K562 (cell line): ENCODE measurements at regions not wholly inside any gene's neighbourhood (a gene's known extent, or its start where the extent isn't known, plus 50 kb on each side); places are given as distances from the start of the nearest gene placed in this dataset.

Experiments
- ATAC-seq: fragments of 200-7000 bp; cut with Tn5 transposase; 3 replicates; pipeline ENCODE4 v1.9.1; 2020; ENCODE audit warnings: moderate library complexity
- BruUV-seq: library from RNA; stranded (reverse); fragments of 400-500 nt; replicated peaks from 2 replicates; lab custom pipeline; 2021; lab: Mats Ljungman, UMichigan
- CTCF ChIA-PET: fragments of 300-600 bp; formaldehyde crosslinking; extraction: SDS; loops from one replicate; lab custom pipeline; 2021; ENCODE audit warnings: low intra/inter-chr PET ratio; lab: Yijun Ruan, JAX
- POLR2A ChIA-PET: fragments of 300-600, 350-650 bp; sonication (Branson Sonifier 250); formaldehyde crosslinking; extraction: SDS; loops from one replicate; lab custom pipeline; 2021; ENCODE audit warnings: antibody characterized with exemption, inconsistent platforms; lab: Yijun Ruan, JAX
- DNase-seq, 4 experiments: peaks; one replicate each; pipeline versions ENCODE4 v3.0.0 to v3.0.0-alpha.2; 2011 to 2018; ENCODE audit warnings: low spot score in 3 of 4, mixed read lengths in 3 of 4; ENCODE audit errors: extremely low read depth in 1 of 4
- FAIRE-seq: peaks from 2 replicates; lab custom pipeline; 2011; peaks lifted over from hg19 to GRCh38; lab: Jason Lieb, UNC
- H2AFZ ChIP-seq: 2 replicates; pipeline ENCODE4 v1.6.0; 2011; ENCODE audit warnings: low read depth, low read length, control low read depth, inconsistent platforms
- H3K27ac ChIP-seq: fragments of 200-600 bp; 3 replicates; pipeline ENCODE4 v1.8.0; 2011; ENCODE audit warnings: low read depth, mild to moderate bottlenecking, control low read depth, inconsistent platforms, low read length, moderate library complexity, mixed read lengths; ENCODE audit errors: extremely low read depth
- H3K27me3 ChIP-seq, 2 experiments: fragments of 300-600 bp in 1 of 2; 2 replicates in 1 of 2; 3 replicates in 1 of 2; pipeline versions ENCODE4 v1.6.0 to v1.8.0; 2011; ENCODE audit warnings: inconsistent platforms in 2 of 2, low read length in 2 of 2, mild to moderate bottlenecking in 1 of 2, mixed read lengths in 1 of 2, moderate library complexity in 1 of 2; ENCODE audit not compliant: control insufficient read depth in 2 of 2, insufficient read depth in 2 of 2
- H3K36me3 ChIP-seq: fragments of 300-600 bp; 3 replicates; pipeline ENCODE4 v1.8.0; 2011; ENCODE audit warnings: mild to moderate bottlenecking, low read length, inconsistent platforms; ENCODE audit not compliant: control insufficient read depth, insufficient read depth
- H3K4me1 ChIP-seq, 2 experiments: fragments of 200-600 bp in 1 of 2; replicated peaks in 1 of 2; 2 replicates in 1 of 2; 3 replicates in 1 of 2; pipeline versions ENCODE4 v1.5.1 to v1.8.0; 2011; ENCODE audit warnings: inconsistent platforms in 2 of 2, low read length in 2 of 2, mild to moderate bottlenecking in 1 of 2, mixed read lengths in 1 of 2, moderate library complexity in 1 of 2; ENCODE audit not compliant: control insufficient read depth in 2 of 2, insufficient read depth in 2 of 2
- H3K4me2 ChIP-seq: 2 replicates; pipeline ENCODE4 v1.6.1; 2011; ENCODE audit warnings: low read length, control low read depth, inconsistent platforms, mixed read lengths; ENCODE audit not compliant: insufficient read depth
- H3K4me3 ChIP-seq: fragments of 200-600 bp; sonication (generic), shearing (Covaris generic); 2 replicates; pipeline ENCODE4 v1.5.1; 2016; ENCODE audit warnings: control low read depth, inconsistent platforms
- H3K79me2 ChIP-seq: fragments of 200-600 bp; 3 replicates; pipeline ENCODE4 v1.8.0; 2011; ENCODE audit warnings: low read length, inconsistent platforms; ENCODE audit not compliant: control insufficient read depth, insufficient read depth
- H3K9ac ChIP-seq, 2 experiments: 2 replicates each; pipeline versions ENCODE4 v1.6.0 to v1.6.1; 2011; ENCODE audit warnings: low read depth in 2 of 2, low read length in 2 of 2, control low read depth in 1 of 2, inconsistent platforms in 1 of 2, mild to moderate bottlenecking in 1 of 2, mixed read lengths in 1 of 2; ENCODE audit not compliant: insufficient read depth in 1 of 2
- H3K9me1 ChIP-seq: one replicate; pipeline ENCODE4 v1.6.0; 2011; ENCODE audit warnings: inconsistent platforms, mild to moderate bottlenecking, low read length, moderate library complexity; ENCODE audit not compliant: control insufficient read depth, insufficient read depth
- H3K9me3 ChIP-seq: replicated peaks from 2 replicates; pipeline ENCODE4 v1.5.1; 2011; ENCODE audit warnings: low read depth, low read length, inconsistent platforms; ENCODE audit not compliant: control insufficient read depth, insufficient read depth
- H4K20me1 ChIP-seq: replicated peaks from 2 replicates; pipeline ENCODE4 v1.6.1; 2011; ENCODE audit warnings: low read length, inconsistent platforms, mixed read lengths; ENCODE audit not compliant: control insufficient read depth, insufficient read depth
- CUX1 ChIP-seq: fragments of 200-800 bp; sonication (Bioruptor generic); IDR thresholded peaks from 2 replicates; pipeline ENCODE4 v1.6.1; 2016; ENCODE audit warnings: missing genetic modification characterization, missing compliant biosample characterization
- DACH1 ChIP-seq: fragments of 450-650 bp; IDR thresholded peaks from 2 replicates; pipeline ENCODE4 v1.6.1; 2018; ENCODE audit not compliant: partially characterized antibody
- FOXK1 ChIP-seq: sonication (generic); formaldehyde crosslinking; IDR thresholded peaks from 2 replicates; pipeline ENCODE4 v1.8.0; 2022; ENCODE audit warnings: missing genetic modification reagents, mild to moderate bottlenecking, borderline replicate concordance
- HBP1 ChIP-seq: fragments of 450-650 bp; formaldehyde crosslinking; IDR thresholded peaks from 2 replicates; pipeline ENCODE4 v1.4.0; 2022; ENCODE audit warnings: missing genetic modification characterization
- HDGF ChIP-seq: fragments of 450-650 bp; IDR thresholded peaks from 2 replicates; pipeline ENCODE4 v1.6.1; 2016
- NCOR1 ChIP-seq: fragments of 450-650 bp; IDR thresholded peaks from 2 replicates; pipeline ENCODE4 v1.6.1; 2016; ENCODE audit warnings: mild to moderate bottlenecking, moderate library complexity
- NFRKB ChIP-seq: fragments of 450-650 bp; IDR thresholded peaks from 2 replicates; pipeline ENCODE4 v1.6.1; 2016; ENCODE audit warnings: low read depth
- PRMT5 ChIP-seq: sonication (generic); formaldehyde crosslinking; IDR thresholded peaks from 2 replicates; pipeline ENCODE4 v1.5.0; 2020; ENCODE audit warnings: missing genetic modification reagents
- PURB ChIP-seq: sonication (generic); formaldehyde crosslinking; IDR thresholded peaks from 2 replicates; pipeline ENCODE4 v1.9.0; 2021; ENCODE audit warnings: low read depth, mild to moderate bottlenecking, missing genetic modification reagents
- RB1 ChIP-seq: fragments of 450-650 bp; IDR thresholded peaks from 2 replicates; pipeline ENCODE4 v1.6.1; 2017; ENCODE audit warnings: low read depth, mild to moderate bottlenecking
- RNF2 ChIP-seq: sonication (generic); IDR thresholded peaks from 2 replicates; pipeline ENCODE4 v1.6.1; 2016
- SUPT5H ChIP-seq: fragments of 450-650 bp; IDR thresholded peaks from 2 replicates; pipeline ENCODE4 v1.6.1; 2016
- TCF7L2 ChIP-seq: fragments of 150-350 bp; IDR thresholded peaks from 2 replicates; pipeline ENCODE4 v1.6.1; 2016; ENCODE audit warnings: low read depth, mild to moderate bottlenecking, low read length, moderate library complexity
- TEAD2 ChIP-seq: fragments of 450-650 bp; IDR thresholded peaks from 2 replicates; pipeline ENCODE4 v1.6.1; 2016; ENCODE audit warnings: missing genetic modification characterization, control low read depth, missing compliant biosample characterization
- U2AF1 ChIP-seq: fragments of 200-400 bp; formaldehyde crosslinking; optimal IDR thresholded peaks from 2 replicates; pipeline ENCODE3; 2017; ENCODE audit warnings: mild to moderate bottlenecking, low read depth, low read length, moderate library complexity
- ZNF124 ChIP-seq: sonication (generic); formaldehyde crosslinking; IDR thresholded peaks from 2 replicates; pipeline ENCODE4 v1.8.1; 2022; ENCODE audit warnings: missing genetic modification reagents
- ZNF551 ChIP-seq: fragments of 250-450 bp; sonication (Bioruptor Pico); IDR thresholded peaks from 2 replicates; pipeline ENCODE4 v1.5.0; 2021; ENCODE audit warnings: mild to moderate bottlenecking, moderate library complexity
- WGBS: fragments of 100-300 bp; shearing (Covaris generic); methylation state at CpG from one replicate; pipeline ENCODE4 v1.1.6; 2016; ENCODE audit warnings: low coverage, mixed read lengths; ENCODE audit not compliant: insufficient coverage; ENCODE audit errors: missing lambda C conversion rate; 5-methylcytosine and 5-hydroxymethylcytosine counted together
- in situ Hi-C: fragments of 300-500 bp; cut with MboI; formaldehyde crosslinking; loops from 4 replicates; pipeline ENCODE4 v1.15.0; 2018; ENCODE audit warnings: inconsistent platforms, mixed read lengths
- intact Hi-C: fragments of 100-400 bp; cut with micrococcal nuclease; formaldehyde crosslinking; loops from 2 replicates; pipeline ENCODE4 v1.14.2; 2022
- TF ChIP-seq, protein P1 (sequence below): IDR thresholded peaks from 2 replicates; pipeline ENCODE4 v1.6.1; 2011; ENCODE audit not compliant: insufficient read length; ENCODE audit errors: extremely low read depth

DNA sequence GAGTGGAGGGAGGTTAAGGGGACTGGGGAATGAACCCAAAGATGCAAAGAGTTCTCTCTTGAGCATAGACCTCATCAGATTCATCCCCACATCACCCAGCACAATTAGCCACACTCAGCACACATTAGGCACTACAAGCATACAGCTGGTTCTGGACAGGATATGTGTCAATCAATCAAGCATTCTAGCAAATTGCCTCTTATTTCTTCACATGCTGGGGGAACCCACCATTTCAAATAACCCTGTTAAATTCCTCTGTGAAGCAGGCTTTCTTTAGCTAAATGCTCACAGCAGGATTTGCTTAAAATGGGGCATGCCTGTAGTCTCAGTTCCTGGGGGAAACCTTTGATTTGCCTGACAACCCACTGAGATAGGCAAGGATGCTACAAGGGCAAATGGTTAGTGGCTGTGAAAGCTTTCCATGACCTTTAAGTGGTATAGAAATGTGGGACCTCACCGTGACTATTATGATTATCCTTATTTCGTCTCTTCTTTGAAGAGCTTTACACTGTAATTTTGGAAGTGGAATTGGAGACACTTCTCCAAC lies 193.4 kb upstream of the ZMIZ1 start:
- Histone ChIP-seq H3K36me3 (no peaks in the 10 kb centered on the region), H3K4me1 (no peaks in the 10 kb centered on the region), H3K9me1 (no peaks in the 10 kb centered on the region), H3K4me2 (no peak overlapping the region), H3K4me3 (no peak overlapping the region), H3K27ac (no peak overlapping the region), H3K9me3 (no peaks in the 10 kb centered on the region), H3K27me3 (peaks cover 6 to 17% of the 10 kb centered on the region in 2 experiments), H3K9ac (no peak overlapping the region)
- intact Hi-C loops: no loop called here
- in situ Hi-C loops: no loop called here
- CTCF ChIA-PET: no interaction called here
- POLR2A ChIA-PET: interaction anchor here (0.7 kb wide), 2 partner anchors 78 to 406 kb away, joined by 3 read pairs; no protein-coding TSS in a partner anchor
- no TSS peak for BruUV-seq
- ATAC-seq: no peak
- TF ChIP-seq NFRKB (no peak), ZNF551 (no peak), RNF2 (no peak), TEAD2 (tag) (no peak), PURB (CRISPR knock-in tag) (no peak), ZNF124 (CRISPR knock-in tag) (no peak), U2AF1 (no peak), CUX1 (CRISPR knock-in tag) (no peak), FOXK1 (CRISPR knock-in tag) (no peak), RB1 (no peak), HBP1 (CRISPR knock-in tag) (no peak), NCOR1 (no peak), HDGF (no peak), SUPT5H (no peak), TCF7L2 (no peak), DACH1 (no peak), PRMT5 (CRISPR knock-in tag) (no peak)
- TF ChIP-seq, protein P1, sequence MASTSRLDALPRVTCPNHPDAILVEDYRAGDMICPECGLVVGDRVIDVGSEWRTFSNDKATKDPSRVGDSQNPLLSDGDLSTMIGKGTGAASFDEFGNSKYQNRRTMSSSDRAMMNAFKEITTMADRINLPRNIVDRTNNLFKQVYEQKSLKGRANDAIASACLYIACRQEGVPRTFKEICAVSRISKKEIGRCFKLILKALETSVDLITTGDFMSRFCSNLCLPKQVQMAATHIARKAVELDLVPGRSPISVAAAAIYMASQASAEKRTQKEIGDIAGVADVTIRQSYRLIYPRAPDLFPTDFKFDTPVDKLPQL: no peak
- TF ChIP-seq, all 486 proteins: peak for 0
- no peak for DNase-seq
- FAIRE-seq: no peak
- Histone ChIP-seq H2AFZ (no peak overlapping the region), H3K79me2 (no peaks in the 10 kb centered on the region), H4K20me1 (no peaks in the 10 kb centered on the region)
- WGBS: 0% methylated on average over 2 of the region's 2 CpGs
